ENCODE measurements at regions not wholly inside any gene's neighbourhood (a gene's known extent, or its start where the extent isn't known, plus 50 kb on each side); places are given as distances from the start of the nearest gene placed in this dataset.

GRCh38 chr5:148909766-148910165 is 83.4 kb downstream of the ADRB2 start:
- no peaks in the 10 kb centered on the region for H3K9me3 ChIP-seq
- no peak overlapping the region for H3K4me3 ChIP-seq
- peaks cover 37% of the 10 kb centered on the region for H3K4me1 ChIP-seq
- ATAC-seq (no peak), DNase-seq (ENCODE audit: low read depth in 1 of 2, low spot score in 1 of 2) (no peak), FAIRE-seq (no peak)
- H3K27ac ChIP-seq, result no peak overlapping the region; a peak in 1 of 6 replicates
- TF ChIP-seq USF2 (IDR thresholded peaks at IDR 0.05) (no peak), ATOH8 (CRISPR knock-in tag; IDR thresholded peaks at IDR 0.05; ENCODE audit: low read depth) (no peak), MAFK (IDR thresholded peaks at IDR 0.05; ENCODE audit: partially characterized antibody) (no peak), POLR2A (IDR thresholded peaks at IDR 0.05; ENCODE audit: low read length) (no peak), HOXB13 (CRISPR knock-in tag; IDR thresholded peaks at IDR 0.05; ENCODE audit: low read depth) (no peak), TP53 (CRISPR knock-in tag; IDR thresholded peaks at IDR 0.05) (no peak), REST (IDR thresholded peaks at IDR 0.05) (no peak), ESRRA (IDR thresholded peaks at IDR 0.05; ENCODE audit: borderline replicate concordance, low read length) (no peak), ZSCAN20 (CRISPR knock-in tag; IDR thresholded peaks at IDR 0.05) (no peak), CTCF (IDR thresholded peaks at IDR 0.05) (no peak), NFE2L2 (conservative IDR thresholded peaks at IDR 0.05; ENCODE audit: low read length) (no peak), RAD21 (conservative IDR thresholded peaks at IDR 0.05 in 1 of 2, IDR thresholded peaks at IDR 0.05 in 1 of 2) (no peak), RNF2 (IDR thresholded peaks at IDR 0.05; ENCODE audit: borderline replicate concordance, low read depth) (no peak), JUNB (IDR thresholded peaks at IDR 0.05) (no peak)
- TF ChIP-seq, protein P1, sequence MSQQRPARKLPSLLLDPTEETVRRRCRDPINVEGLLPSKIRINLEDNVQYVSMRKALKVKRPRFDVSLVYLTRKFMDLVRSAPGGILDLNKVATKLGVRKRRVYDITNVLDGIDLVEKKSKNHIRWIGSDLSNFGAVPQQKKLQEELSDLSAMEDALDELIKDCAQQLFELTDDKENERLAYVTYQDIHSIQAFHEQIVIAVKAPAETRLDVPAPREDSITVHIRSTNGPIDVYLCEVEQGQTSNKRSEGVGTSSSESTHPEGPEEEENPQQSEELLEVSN (IDR thresholded peaks at IDR 0.05; ENCODE audit: borderline replicate concordance, low read depth), result no peak
- TF ChIP-seq, protein P2, sequence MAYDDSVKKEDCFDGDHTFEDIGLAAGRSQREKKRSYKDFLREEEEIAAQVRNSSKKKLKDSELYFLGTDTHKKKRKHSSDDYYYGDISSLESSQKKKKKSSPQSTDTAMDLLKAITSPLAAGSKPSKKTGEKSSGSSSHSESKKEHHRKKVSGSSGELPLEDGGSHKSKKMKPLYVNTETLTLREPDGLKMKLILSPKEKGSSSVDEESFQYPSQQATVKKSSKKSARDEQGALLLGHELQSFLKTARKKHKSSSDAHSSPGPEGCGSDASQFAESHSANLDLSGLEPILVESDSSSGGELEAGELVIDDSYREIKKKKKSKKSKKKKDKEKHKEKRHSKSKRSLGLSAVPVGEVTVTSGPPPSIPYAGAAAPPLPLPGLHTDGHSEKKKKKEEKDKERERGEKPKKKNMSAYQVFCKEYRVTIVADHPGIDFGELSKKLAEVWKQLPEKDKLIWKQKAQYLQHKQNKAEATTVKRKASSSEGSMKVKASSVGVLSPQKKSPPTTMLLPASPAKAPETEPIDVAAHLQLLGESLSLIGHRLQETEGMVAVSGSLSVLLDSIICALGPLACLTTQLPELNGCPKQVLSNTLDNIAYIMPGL (CRISPR knock-in tag; IDR thresholded peaks at IDR 0.05; ENCODE audit: borderline replicate concordance), result no peak
- POLR2A ChIA-PET, result no interaction called here
- no peak overlapping the region for H3K4me2 ChIP-seq
- 96% methylated on average over 1 of the region's 1 CpG for WGBS (ENCODE audit: missing lambda C conversion rate)
- CTCF ChIA-PET, result interaction anchor here (0.6 to 1.8 kb wide), 4 partner anchors 48 to 174 kb away, joined by 3 to 7 read pairs (median 4); no protein-coding TSS in a partner anchor

Data from A549 (cell line).